ENCODE measurements at regions not wholly inside any gene's neighbourhood (a gene's known extent, or its start where the extent isn't known, plus 50 kb on each side); places are given as distances from the start of the nearest gene placed in this dataset.

DNA sequence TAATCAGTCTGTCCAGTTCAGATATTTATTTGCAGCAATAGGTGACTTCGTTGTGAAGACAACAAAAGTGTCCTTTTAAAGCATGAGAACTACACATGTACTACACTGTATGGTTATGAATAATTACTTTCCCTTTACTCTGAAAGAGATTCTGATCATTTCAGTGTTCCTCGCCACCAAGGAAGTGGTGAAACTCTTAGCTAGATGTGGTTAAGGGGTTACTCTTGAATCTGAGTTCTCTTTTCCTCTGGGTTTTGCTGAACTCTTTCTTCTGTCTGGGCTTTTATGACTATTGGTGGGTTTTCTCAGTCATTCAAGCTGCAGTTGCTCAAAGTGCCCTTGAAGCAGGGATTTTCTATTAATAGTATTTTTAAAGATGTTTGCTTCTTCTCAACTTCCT is 127.9 kb upstream of the SEM1 start:
- Histone ChIP-seq H3K27ac (ENCODE audit: control insufficient read depth, insufficient read depth) (no peak overlapping the region), H3K27me3 (replicated peaks in 1 of 2; ENCODE audit: control insufficient read depth in 2 of 2, insufficient read depth in 2 of 2, low read length in 1 of 2) (no peaks in the 10 kb centered on the region; a peak in 1 of 4 replicates), H3K9me3 (replicated peaks; ENCODE audit: control insufficient read depth, insufficient read depth, low read length) (no peaks in the 10 kb centered on the region), H4K20me1 (ENCODE audit: control insufficient read depth, insufficient read depth) (no peaks in the 10 kb centered on the region), H2AFZ (ENCODE audit: control insufficient read depth, low read depth, low read length) (no peak overlapping the region), H3K4me1 (ENCODE audit: control insufficient read depth, insufficient read depth, low read length) (peaks cover 6% of the 10 kb centered on the region; the same call in 1 of the 2 replicates), H3K4me2 (ENCODE audit: control insufficient read depth, insufficient read depth) (no peak overlapping the region), H3K79me2 (ENCODE audit: control insufficient read depth, insufficient read depth, low read length) (no peaks in the 10 kb centered on the region), H3K4me3 (no peak overlapping the region), H3K9ac (ENCODE audit: control insufficient read depth, insufficient read depth, low read length) (no peak overlapping the region), H3K36me3 (ENCODE audit: control insufficient read depth in 2 of 2, insufficient read depth in 2 of 2, low read length in 1 of 2) (no peaks in the 10 kb centered on the region)
- 2% methylated on average over 2 of the region's 2 CpGs for WGBS (ENCODE audit: insufficient coverage, insufficient replicate concordance, low lambda C conversion rate, missing lambda C conversion rate)
- no TSS peak for BruUV-seq (replicated peaks)
- ATAC-seq (peak; percentile 97), DNase-seq (ENCODE audit: low read depth, low spot score) (peak; percentile 49), FAIRE-seq (peak; percentile 83)
- intact Hi-C loops (cut with micrococcal nuclease; ENCODE audit: unreplicated experiment), result no loop called here
- ChIA-PET CTCF (no interaction called here), SMC1A (ENCODE audit: uncharacterized antibody, unreplicated experiment) (interaction anchor here (0.7 to 1.1 kb wide), 2 partner anchors 22 to 53 kb away, joined by 3 read pairs; no protein-coding TSS in a partner anchor), RAD21 (ENCODE audit: unreplicated experiment) (interaction anchor here (0.6 kb wide), 1 partner anchor 620 kb away, joined by 4 read pairs; no protein-coding TSS in a partner anchor), POLR2A (no interaction called here)
- in situ Hi-C loops (cut with MboI), result no loop called here
- TF ChIP-seq POU2F2 (IDR thresholded peaks at IDR 0.05; ENCODE audit: borderline replicate concordance, low read depth, low read length) (0 out of 3 replicates have a peak, but pooled peaks have one; percentile 31), MYC (IDR thresholded peaks at IDR 0.05; ENCODE audit: insufficient read depth, insufficient read length, insufficient replicate concordance, low read length, severe bottlenecking) (no peak), HDGF (IDR thresholded peaks at IDR 0.05) (no peak), PAX5 (IDR thresholded peaks at IDR 0.05; ENCODE audit: borderline replicate concordance, low read depth, low read length) (peak; percentile 58; the same call in 1 of the 2 replicates), FOXM1 (IDR thresholded peaks at IDR 0.05; ENCODE audit: low read depth, low read length) (0 out of 2 replicates have a peak, but pooled peaks have one; percentile 60), YBX1 (IDR thresholded peaks at IDR 0.05) (no peak), ZNF24 (IDR thresholded peaks at IDR 0.05) (no peak), GABPA (IDR thresholded peaks at IDR 0.05; ENCODE audit: low read depth) (0 out of 2 replicates have a peak, but pooled peaks have one; percentile 27), MEF2B (IDR thresholded peaks at IDR 0.05; ENCODE audit: partially characterized antibody, poor library complexity, severe bottlenecking) (peak; percentile 44), E4F1 (IDR thresholded peaks at IDR 0.05; ENCODE audit: borderline replicate concordance, partially characterized antibody) (no peak), JUNB (IDR thresholded peaks at IDR 0.05) (0 out of 2 replicates have a peak, but pooled peaks have one; percentile 35), HCFC1 (IDR thresholded peaks at IDR 0.05; ENCODE audit: low read length) (no peak)
- TF ChIP-seq, protein P1, sequence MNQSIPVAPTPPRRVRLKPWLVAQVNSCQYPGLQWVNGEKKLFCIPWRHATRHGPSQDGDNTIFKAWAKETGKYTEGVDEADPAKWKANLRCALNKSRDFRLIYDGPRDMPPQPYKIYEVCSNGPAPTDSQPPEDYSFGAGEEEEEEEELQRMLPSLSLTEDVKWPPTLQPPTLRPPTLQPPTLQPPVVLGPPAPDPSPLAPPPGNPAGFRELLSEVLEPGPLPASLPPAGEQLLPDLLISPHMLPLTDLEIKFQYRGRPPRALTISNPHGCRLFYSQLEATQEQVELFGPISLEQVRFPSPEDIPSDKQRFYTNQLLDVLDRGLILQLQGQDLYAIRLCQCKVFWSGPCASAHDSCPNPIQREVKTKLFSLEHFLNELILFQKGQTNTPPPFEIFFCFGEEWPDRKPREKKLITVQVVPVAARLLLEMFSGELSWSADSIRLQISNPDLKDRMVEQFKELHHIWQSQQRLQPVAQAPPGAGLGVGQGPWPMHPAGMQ (IDR thresholded peaks at IDR 0.05; ENCODE audit: borderline replicate concordance), result no peak
- TF ChIP-seq, protein P2, sequence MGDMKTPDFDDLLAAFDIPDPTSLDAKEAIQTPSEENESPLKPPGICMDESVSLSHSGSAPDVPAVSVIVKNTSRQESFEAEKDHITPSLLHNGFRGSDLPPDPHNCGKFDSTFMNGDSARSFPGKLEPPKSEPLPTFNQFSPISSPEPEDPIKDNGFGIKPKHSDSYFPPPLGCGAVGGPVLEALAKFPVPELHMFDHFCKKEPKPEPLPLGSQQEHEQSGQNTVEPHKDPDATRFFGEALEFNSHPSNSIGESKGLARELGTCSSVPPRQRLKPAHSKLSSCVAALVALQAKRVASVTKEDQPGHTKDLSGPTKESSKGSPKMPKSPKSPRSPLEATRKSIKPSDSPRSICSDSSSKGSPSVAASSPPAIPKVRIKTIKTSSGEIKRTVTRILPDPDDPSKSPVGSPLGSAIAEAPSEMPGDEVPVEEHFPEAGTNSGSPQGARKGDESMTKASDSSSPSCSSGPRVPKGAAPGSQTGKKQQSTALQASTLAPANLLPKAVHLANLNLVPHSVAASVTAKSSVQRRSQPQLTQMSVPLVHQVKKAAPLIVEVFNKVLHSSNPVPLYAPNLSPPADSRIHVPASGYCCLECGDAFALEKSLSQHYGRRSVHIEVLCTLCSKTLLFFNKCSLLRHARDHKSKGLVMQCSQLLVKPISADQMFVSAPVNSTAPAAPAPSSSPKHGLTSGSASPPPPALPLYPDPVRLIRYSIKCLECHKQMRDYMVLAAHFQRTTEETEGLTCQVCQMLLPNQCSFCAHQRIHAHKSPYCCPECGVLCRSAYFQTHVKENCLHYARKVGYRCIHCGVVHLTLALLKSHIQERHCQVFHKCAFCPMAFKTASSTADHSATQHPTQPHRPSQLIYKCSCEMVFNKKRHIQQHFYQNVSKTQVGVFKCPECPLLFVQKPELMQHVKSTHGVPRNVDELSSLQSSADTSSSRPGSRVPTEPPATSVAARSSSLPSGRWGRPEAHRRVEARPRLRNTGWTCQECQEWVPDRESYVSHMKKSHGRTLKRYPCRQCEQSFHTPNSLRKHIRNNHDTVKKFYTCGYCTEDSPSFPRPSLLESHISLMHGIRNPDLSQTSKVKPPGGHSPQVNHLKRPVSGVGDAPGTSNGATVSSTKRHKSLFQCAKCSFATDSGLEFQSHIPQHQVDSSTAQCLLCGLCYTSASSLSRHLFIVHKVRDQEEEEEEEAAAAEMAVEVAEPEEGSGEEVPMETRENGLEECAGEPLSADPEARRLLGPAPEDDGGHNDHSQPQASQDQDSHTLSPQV (IDR thresholded peaks at IDR 0.05), result no peak

Data from GM12878 (cell line).